ENCODE measurements at regions not wholly inside any gene's neighbourhood (a gene's known extent, or its start where the extent isn't known, plus 50 kb on each side); places are given as distances from the start of the nearest gene placed in this dataset.

GRCh38 chr6:92497281-92497680 lies 922.1 kb downstream of the EPHA7 start:
- no peaks in the 10 kb centered on the region for H3K9me3 ChIP-seq (ENCODE audit: control insufficient read depth, low read depth, low read length)
- H3K4me1 ChIP-seq (ENCODE audit: control insufficient read depth, insufficient read depth, low read length), result no peaks in the 10 kb centered on the region
- no peaks in the 10 kb centered on the region for H3K27me3 ChIP-seq (ENCODE audit: control insufficient read depth, insufficient read depth, low read length)
- DNase-seq, result no peak
- H3K4me3 ChIP-seq (ENCODE audit: low read length), result no peak overlapping the region
- H3K36me3 ChIP-seq (ENCODE audit: control insufficient read depth, insufficient read depth, low read length), result no peaks in the 10 kb centered on the region
- H3K27ac ChIP-seq (ENCODE audit: low read length), result no peak overlapping the region
- 80% methylated on average over 2 of the region's 2 CpGs for WGBS (ENCODE audit: insufficient coverage, low lambda C conversion rate)

- no peaks in the 10 kb centered on the region for H3K36me3 ChIP-seq (ENCODE audit: control insufficient read depth, insufficient read depth, low read length)
- H3K27me3 ChIP-seq (ENCODE audit: control insufficient read depth, insufficient read depth, low read length), result no peaks in the 10 kb centered on the region
- H3K4me3 ChIP-seq (ENCODE audit: low read length), result no peak overlapping the region
- no peaks in the 10 kb centered on the region for H3K9me3 ChIP-seq (ENCODE audit: control insufficient read depth, low read depth, low read length)
- WGBS (ENCODE audit: insufficient coverage, low lambda C conversion rate), result 71% methylated on average over 1 of the region's 4 CpGs
- no peak for DNase-seq
- no peak overlapping the region for H3K27ac ChIP-seq (ENCODE audit: low read length)
- no peaks in the 10 kb centered on the region for H3K4me1 ChIP-seq (ENCODE audit: control insufficient read depth, insufficient read depth, low read length)
Observed at GRCh38 chr6:92496527-92496926, 922.8 kb downstream of the EPHA7 start.

GRCh38 chr6:92495242-92495641 lies 924.1 kb downstream of the EPHA7 start:
- no peaks in the 10 kb centered on the region for H3K36me3 ChIP-seq (ENCODE audit: control insufficient read depth, insufficient read depth, low read length)
- no peak overlapping the region for H3K4me3 ChIP-seq (ENCODE audit: low read length)
- H3K4me1 ChIP-seq (ENCODE audit: control insufficient read depth, insufficient read depth, low read length), result no peaks in the 10 kb centered on the region
- no peaks in the 10 kb centered on the region for H3K9me3 ChIP-seq (ENCODE audit: control insufficient read depth, low read depth, low read length)
- no peak for DNase-seq
- H3K27me3 ChIP-seq (ENCODE audit: control insufficient read depth, insufficient read depth, low read length), result no peaks in the 10 kb centered on the region
- 100% methylated on average over 1 of the region's 1 CpG for WGBS (ENCODE audit: insufficient coverage, low lambda C conversion rate)
- H3K27ac ChIP-seq (ENCODE audit: low read length), result no peak overlapping the region

- H3K4me1 ChIP-seq (ENCODE audit: control insufficient read depth, insufficient read depth, low read length), result no peaks in the 10 kb centered on the region
- H3K4me3 ChIP-seq (ENCODE audit: low read length), result no peak overlapping the region
- WGBS (ENCODE audit: insufficient coverage, low lambda C conversion rate), result 84% methylated on average over 4 of the region's 4 CpGs
- H3K36me3 ChIP-seq (ENCODE audit: control insufficient read depth, insufficient read depth, low read length), result no peaks in the 10 kb centered on the region
- no peaks in the 10 kb centered on the region for H3K27me3 ChIP-seq (ENCODE audit: control insufficient read depth, insufficient read depth, low read length)
- no peak overlapping the region for H3K27ac ChIP-seq (ENCODE audit: low read length)
- H3K9me3 ChIP-seq (ENCODE audit: control insufficient read depth, low read depth, low read length), result no peaks in the 10 kb centered on the region
- DNase-seq, result no peak
Observed at GRCh38 chr6:92485487-92485886, 933.9 kb downstream of the EPHA7 start.

GRCh38 chr6:92479831-92480230 lies 939.5 kb downstream of the EPHA7 start:
- no peak overlapping the region for H3K27ac ChIP-seq (ENCODE audit: low read length)
- no peak overlapping the region for H3K4me3 ChIP-seq (ENCODE audit: low read length)
- no peak for DNase-seq
- H3K36me3 ChIP-seq (ENCODE audit: control insufficient read depth, insufficient read depth, low read length), result no peaks in the 10 kb centered on the region
- WGBS (ENCODE audit: insufficient coverage, low lambda C conversion rate), result no CpG with 5 or more reads among the region's 1 CpG
- no peaks in the 10 kb centered on the region for H3K27me3 ChIP-seq (ENCODE audit: control insufficient read depth, insufficient read depth, low read length)
- no peaks in the 10 kb centered on the region for H3K4me1 ChIP-seq (ENCODE audit: control insufficient read depth, insufficient read depth, low read length)
- H3K9me3 ChIP-seq (ENCODE audit: control insufficient read depth, low read depth, low read length), result no peaks in the 10 kb centered on the region

GRCh38 chr6:92473056-92473455 lies 946.3 kb downstream of the EPHA7 start:
- Histone ChIP-seq H3K36me3 (ENCODE audit: control insufficient read depth, insufficient read depth, low read length) (no peaks in the 10 kb centered on the region), H3K27me3 (ENCODE audit: control insufficient read depth, insufficient read depth, low read length) (no peaks in the 10 kb centered on the region), H3K4me1 (ENCODE audit: control insufficient read depth, insufficient read depth, low read length) (no peaks in the 10 kb centered on the region), H3K27ac (ENCODE audit: low read length) (no peak overlapping the region), H3K9me3 (ENCODE audit: control insufficient read depth, low read depth, low read length) (no peaks in the 10 kb centered on the region), H3K4me3 (ENCODE audit: low read length) (no peak overlapping the region)
- no peak for DNase-seq

GRCh38 chr6:92469186-92469828 lies 950.1 kb downstream of the EPHA7 start:
- Histone ChIP-seq H3K4me3 (ENCODE audit: low read length) (no peak overlapping the region), H3K4me1 (ENCODE audit: control insufficient read depth, insufficient read depth, low read length) (no peaks in the 10 kb centered on the region), H3K27ac (ENCODE audit: low read length) (no peak overlapping the region), H3K36me3 (ENCODE audit: control insufficient read depth, insufficient read depth, low read length) (no peaks in the 10 kb centered on the region), H3K9me3 (ENCODE audit: control insufficient read depth, low read depth, low read length) (no peaks in the 10 kb centered on the region), H3K27me3 (ENCODE audit: control insufficient read depth, insufficient read depth, low read length) (no peaks in the 10 kb centered on the region)
- DNase-seq, result no peak
- 90% methylated on average over 2 of the region's 4 CpGs for WGBS (ENCODE audit: insufficient coverage, low lambda C conversion rate)

- H3K27me3 ChIP-seq (ENCODE audit: control insufficient read depth, insufficient read depth, low read length), result no peaks in the 10 kb centered on the region
- DNase-seq, result no peak
- H3K9me3 ChIP-seq (ENCODE audit: control insufficient read depth, low read depth, low read length), result no peaks in the 10 kb centered on the region
- H3K27ac ChIP-seq (ENCODE audit: low read length), result no peak overlapping the region
- H3K4me3 ChIP-seq (ENCODE audit: low read length), result no peak overlapping the region
- no peaks in the 10 kb centered on the region for H3K36me3 ChIP-seq (ENCODE audit: control insufficient read depth, insufficient read depth, low read length)
- no peaks in the 10 kb centered on the region for H3K4me1 ChIP-seq (ENCODE audit: control insufficient read depth, insufficient read depth, low read length)
Observed at GRCh38 chr6:92468066-92468465, 951.3 kb downstream of the EPHA7 start.

- no peaks in the 10 kb centered on the region for H3K4me1 ChIP-seq (ENCODE audit: control insufficient read depth, insufficient read depth, low read length)
- H3K9me3 ChIP-seq (ENCODE audit: control insufficient read depth, low read depth, low read length), result no peaks in the 10 kb centered on the region
- no peak for DNase-seq
- no peak overlapping the region for H3K27ac ChIP-seq (ENCODE audit: low read length)
- H3K27me3 ChIP-seq (ENCODE audit: control insufficient read depth, insufficient read depth, low read length), result no peaks in the 10 kb centered on the region
- no CpG with 5 or more reads among the region's 2 CpGs for WGBS (ENCODE audit: insufficient coverage, low lambda C conversion rate)
- H3K4me3 ChIP-seq (ENCODE audit: low read length), result no peak overlapping the region
- H3K36me3 ChIP-seq (ENCODE audit: control insufficient read depth, insufficient read depth, low read length), result no peaks in the 10 kb centered on the region
Observed at GRCh38 chr6:92460133-92460532, 959.2 kb downstream of the EPHA7 start.

- no peak for DNase-seq
- no peak overlapping the region for H3K27ac ChIP-seq (ENCODE audit: low read length)
- no peaks in the 10 kb centered on the region for H3K9me3 ChIP-seq (ENCODE audit: control insufficient read depth, low read depth, low read length)
- H3K36me3 ChIP-seq (ENCODE audit: control insufficient read depth, insufficient read depth, low read length), result no peaks in the 10 kb centered on the region
- H3K4me3 ChIP-seq (ENCODE audit: low read length), result no peak overlapping the region
- H3K27me3 ChIP-seq (ENCODE audit: control insufficient read depth, insufficient read depth, low read length), result no peaks in the 10 kb centered on the region
- H3K4me1 ChIP-seq (ENCODE audit: control insufficient read depth, insufficient read depth, low read length), result no peaks in the 10 kb centered on the region
- WGBS (ENCODE audit: insufficient coverage, low lambda C conversion rate), result no CpG with 5 or more reads among the region's 1 CpG
Observed at GRCh38 chr6:92459606-92460005, 959.8 kb downstream of the EPHA7 start.

GRCh38 chr6:92446052-92446451 lies 973.3 kb downstream of the EPHA7 start:
- no peaks in the 10 kb centered on the region for H3K9me3 ChIP-seq (ENCODE audit: control insufficient read depth, low read depth, low read length)
- DNase-seq, result no peak
- 82% methylated on average over 2 of the region's 3 CpGs for WGBS (ENCODE audit: insufficient coverage, low lambda C conversion rate)
- H3K27ac ChIP-seq (ENCODE audit: low read length), result no peak overlapping the region
- no peak overlapping the region for H3K4me3 ChIP-seq (ENCODE audit: low read length)
- H3K27me3 ChIP-seq (ENCODE audit: control insufficient read depth, insufficient read depth, low read length), result no peaks in the 10 kb centered on the region
- H3K36me3 ChIP-seq (ENCODE audit: control insufficient read depth, insufficient read depth, low read length), result no peaks in the 10 kb centered on the region
- no peaks in the 10 kb centered on the region for H3K4me1 ChIP-seq (ENCODE audit: control insufficient read depth, insufficient read depth, low read length)

All from large intestine (tissue), 3 donors.